ENCODE measurements at regions not wholly inside any gene's neighbourhood (a gene's known extent, or its start where the extent isn't known, plus 50 kb on each side); places are given as distances from the start of the nearest gene placed in this dataset.

DNA sequence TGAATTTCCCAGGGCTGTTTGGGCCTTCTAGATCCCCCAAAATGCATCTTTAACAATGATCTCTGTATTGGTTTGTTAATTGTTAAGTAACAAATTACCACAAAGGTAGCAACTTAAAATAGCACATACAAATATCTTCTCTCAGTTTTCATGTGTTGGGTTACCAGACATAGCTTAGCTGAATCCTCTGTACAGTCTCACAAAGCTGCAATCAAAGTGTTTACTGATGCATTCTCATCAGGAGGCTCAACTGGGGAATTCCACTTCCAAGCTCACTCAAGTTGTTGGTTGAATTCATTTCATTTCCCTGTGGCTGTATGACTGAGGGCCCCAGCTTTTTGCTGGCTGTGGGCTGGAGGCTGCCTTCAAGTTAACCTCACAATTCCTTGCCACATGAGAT, 297.6 kb downstream of the RPLP1 start:
- TF ChIP-seq, protein P1, sequence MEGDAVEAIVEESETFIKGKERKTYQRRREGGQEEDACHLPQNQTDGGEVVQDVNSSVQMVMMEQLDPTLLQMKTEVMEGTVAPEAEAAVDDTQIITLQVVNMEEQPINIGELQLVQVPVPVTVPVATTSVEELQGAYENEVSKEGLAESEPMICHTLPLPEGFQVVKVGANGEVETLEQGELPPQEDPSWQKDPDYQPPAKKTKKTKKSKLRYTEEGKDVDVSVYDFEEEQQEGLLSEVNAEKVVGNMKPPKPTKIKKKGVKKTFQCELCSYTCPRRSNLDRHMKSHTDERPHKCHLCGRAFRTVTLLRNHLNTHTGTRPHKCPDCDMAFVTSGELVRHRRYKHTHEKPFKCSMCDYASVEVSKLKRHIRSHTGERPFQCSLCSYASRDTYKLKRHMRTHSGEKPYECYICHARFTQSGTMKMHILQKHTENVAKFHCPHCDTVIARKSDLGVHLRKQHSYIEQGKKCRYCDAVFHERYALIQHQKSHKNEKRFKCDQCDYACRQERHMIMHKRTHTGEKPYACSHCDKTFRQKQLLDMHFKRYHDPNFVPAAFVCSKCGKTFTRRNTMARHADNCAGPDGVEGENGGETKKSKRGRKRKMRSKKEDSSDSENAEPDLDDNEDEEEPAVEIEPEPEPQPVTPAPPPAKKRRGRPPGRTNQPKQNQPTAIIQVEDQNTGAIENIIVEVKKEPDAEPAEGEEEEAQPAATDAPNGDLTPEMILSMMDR (conservative IDR thresholded peaks at IDR 0.05; ENCODE audit: low read length): no peak
- TF ChIP-seq EZH2phosphoT487 (IDR thresholded peaks at IDR 0.05; ENCODE audit: borderline replicate concordance): no peak

Measured in Loucy (cell line).